Left lung (tissue), 4 donors: ENCODE measurements at regions not wholly inside any gene's neighbourhood (a gene's known extent, or its start where the extent isn't known, plus 50 kb on each side); places are given as distances from the start of the nearest gene placed in this dataset.

Experiments
- ATAC-seq: fragments of 200-7000 bp; cut with Tn5 transposase; one replicate; pipeline ENCODE4 v1.9.1; 2020; ENCODE audit warnings: moderate library complexity
- DNase-seq, 4 donors: peaks; one replicate each; pipeline ENCODE4 v3.0.0-alpha.2; 2013 to 2020
- H3K27ac ChIP-seq, 2 donors: fragments of 200-600 bp; sonication (generic) in 1 of 2; one replicate each; pipeline versions ENCODE4 v1.5.0 to v1.8.0; 2020 to 2021
- H3K27me3 ChIP-seq, 2 donors: fragments of 200-600 bp; sonication (generic) in 1 of 2; one replicate each; pipeline versions ENCODE4 v1.5.0 to v1.8.0; 2020 to 2021
- H3K36me3 ChIP-seq, 2 donors: fragments of 200-600 bp; sonication (generic) in 1 of 2; one replicate each; pipeline versions ENCODE4 v1.5.0 to v1.8.0; 2020 to 2021
- H3K4me1 ChIP-seq, 2 donors: fragments of 200-600 bp; one replicate each; pipeline ENCODE4 v1.8.0; 2021
- H3K4me3 ChIP-seq, 2 donors: fragments of 200-600 bp; sonication (generic) in 1 of 2; one replicate each; pipeline versions ENCODE4 v1.5.0 to v1.8.0; 2020 to 2021; ENCODE audit warnings: mild to moderate bottlenecking in 1 of 2
- H3K9me3 ChIP-seq, 2 donors: fragments of 200-600 bp; sonication (generic) in 1 of 2; one replicate each; pipeline versions ENCODE4 v1.5.0 to v1.8.0; 2020 to 2021
- intact Hi-C, 2 donors: fragments of 100-400 bp; cut with DNase I; formaldehyde crosslinking; loops; one replicate each; pipeline versions ENCODE4 v1.11.2 to v1.14.2; 2022
- TF ChIP-seq, protein P1 (sequence below), 2 donors: fragments of 200-600 bp; sonication (generic) in 1 of 2; IDR thresholded peaks; one replicate each; pipeline versions ENCODE4 v1.5.0 to v1.8.0; 2021; ENCODE audit warnings: antibody characterized with exemption in 2 of 2
- donor health status: DM: no; HTN: yes; CAD: no.
- donor health status: DM: no; HTN: no; CAD: no.

DNA sequence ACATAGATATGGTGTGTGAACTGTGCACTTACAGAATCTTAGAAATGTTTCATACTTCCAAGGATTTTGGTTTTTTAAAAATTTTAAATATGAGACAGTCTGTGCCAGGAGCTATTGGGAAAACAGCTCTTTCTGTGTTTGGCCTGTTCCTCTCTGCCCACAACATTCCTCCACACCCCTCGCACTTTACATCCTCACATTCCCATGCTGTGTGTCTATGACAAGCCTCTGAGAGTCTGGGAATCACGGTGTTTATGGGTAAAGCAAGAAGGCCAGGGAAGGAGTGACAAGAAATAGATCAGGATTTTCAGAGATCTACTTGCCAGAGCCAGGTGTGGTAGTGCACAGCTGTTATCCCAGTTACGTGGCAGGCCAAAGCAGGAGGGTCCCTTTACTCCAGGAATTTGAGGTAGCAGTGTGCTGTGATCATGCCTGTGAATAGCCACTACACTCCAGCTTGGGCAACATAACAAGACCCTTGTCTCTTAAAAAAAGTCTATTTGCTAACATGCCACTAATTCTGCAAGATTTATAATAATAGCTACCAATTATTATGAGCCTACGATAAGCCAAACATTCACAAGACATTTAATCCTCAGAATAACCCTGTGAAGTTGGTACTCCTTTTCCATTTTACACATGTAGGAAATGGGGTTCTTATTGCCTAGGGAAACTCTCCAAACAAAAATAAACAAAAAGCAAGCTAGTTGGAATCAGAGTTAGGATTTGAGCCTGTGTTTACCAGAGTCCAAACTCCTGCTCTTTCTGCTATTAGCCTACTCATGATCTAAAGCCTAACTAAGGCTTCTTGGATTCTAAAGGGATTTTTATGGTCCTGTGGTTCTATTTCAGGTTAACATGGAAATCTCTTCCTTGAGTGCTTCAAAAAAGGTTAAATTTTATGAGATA lies 168.3 kb upstream of the SP8 start:
- H3K4me3 ChIP-seq: no peak overlapping the region
- H3K9me3 ChIP-seq: no peaks in the 10 kb centered on the region
- TF ChIP-seq, protein P1, sequence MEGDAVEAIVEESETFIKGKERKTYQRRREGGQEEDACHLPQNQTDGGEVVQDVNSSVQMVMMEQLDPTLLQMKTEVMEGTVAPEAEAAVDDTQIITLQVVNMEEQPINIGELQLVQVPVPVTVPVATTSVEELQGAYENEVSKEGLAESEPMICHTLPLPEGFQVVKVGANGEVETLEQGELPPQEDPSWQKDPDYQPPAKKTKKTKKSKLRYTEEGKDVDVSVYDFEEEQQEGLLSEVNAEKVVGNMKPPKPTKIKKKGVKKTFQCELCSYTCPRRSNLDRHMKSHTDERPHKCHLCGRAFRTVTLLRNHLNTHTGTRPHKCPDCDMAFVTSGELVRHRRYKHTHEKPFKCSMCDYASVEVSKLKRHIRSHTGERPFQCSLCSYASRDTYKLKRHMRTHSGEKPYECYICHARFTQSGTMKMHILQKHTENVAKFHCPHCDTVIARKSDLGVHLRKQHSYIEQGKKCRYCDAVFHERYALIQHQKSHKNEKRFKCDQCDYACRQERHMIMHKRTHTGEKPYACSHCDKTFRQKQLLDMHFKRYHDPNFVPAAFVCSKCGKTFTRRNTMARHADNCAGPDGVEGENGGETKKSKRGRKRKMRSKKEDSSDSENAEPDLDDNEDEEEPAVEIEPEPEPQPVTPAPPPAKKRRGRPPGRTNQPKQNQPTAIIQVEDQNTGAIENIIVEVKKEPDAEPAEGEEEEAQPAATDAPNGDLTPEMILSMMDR (IDR thresholded peaks at IDR 0.05): no peak
- H3K27ac ChIP-seq: no peak overlapping the region
- intact Hi-C loops: no loop called here
- H3K36me3 ChIP-seq: no peaks in the 10 kb centered on the region
- H3K4me1 ChIP-seq: no peaks in the 10 kb centered on the region
- no peak for ATAC-seq
- no peaks in the 10 kb centered on the region for H3K27me3 ChIP-seq
- DNase-seq: peak in 2 of 4 donors; percentile 49 to 56

DNA sequence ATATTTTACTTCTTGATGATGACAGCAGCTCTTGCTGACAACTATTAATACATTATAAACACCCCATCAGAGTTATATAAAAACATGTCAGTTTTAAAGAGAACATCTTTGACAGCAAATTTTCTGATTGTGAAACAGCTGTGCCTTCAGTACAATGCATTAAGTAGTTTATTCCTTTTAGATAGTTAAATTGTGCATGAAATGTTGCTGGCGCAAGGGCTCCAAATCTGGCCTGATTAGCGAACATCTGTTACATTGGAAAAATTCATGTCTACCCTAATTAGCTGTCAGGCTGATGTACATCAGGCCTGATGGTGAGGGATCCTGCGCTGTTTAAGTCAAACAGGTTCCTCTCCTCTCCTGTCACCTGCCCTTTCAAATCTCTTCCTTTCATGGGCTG lies 171.9 kb upstream of the SP8 start:
- TF ChIP-seq, protein P1 (IDR thresholded peaks at IDR 0.05): no peak
- Histone ChIP-seq H3K4me3 (no peak overlapping the region), H3K4me1 (no peaks in the 10 kb centered on the region), H3K36me3 (no peaks in the 10 kb centered on the region), H3K27ac (no peak overlapping the region), H3K27me3 (no peaks in the 10 kb centered on the region), H3K9me3 (no peaks in the 10 kb centered on the region)
- ATAC-seq (no peak), DNase-seq (peak in 2 of 4 donors; percentile 80)
- intact Hi-C loops: no loop called here

DNA sequence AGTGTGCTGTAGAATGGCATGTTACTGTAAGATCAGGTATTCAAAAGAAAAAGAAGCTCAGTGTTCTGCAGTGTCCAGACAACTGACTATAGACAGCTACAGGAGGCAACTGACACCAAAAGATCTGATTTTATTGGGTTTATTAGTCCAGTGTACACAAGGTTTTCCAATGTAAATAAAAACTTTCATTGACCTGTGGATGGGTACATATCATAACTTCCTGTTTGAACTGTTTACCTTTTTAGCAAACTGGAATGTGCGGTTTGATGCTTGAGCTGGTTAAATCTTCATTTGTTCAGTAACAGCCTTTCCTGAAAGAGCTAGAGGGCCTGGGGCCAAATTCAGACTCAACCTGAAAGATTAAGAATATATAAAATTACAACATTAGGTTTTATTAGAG lies 172.6 kb upstream of the SP8 start:
- ATAC-seq (no peak), DNase-seq (no peak)
- no peaks in the 10 kb centered on the region for H3K4me1 ChIP-seq
- intact Hi-C loops: no loop called here
- TF ChIP-seq, protein P1 (IDR thresholded peaks at IDR 0.05): no peak
- H3K27me3 ChIP-seq: no peaks in the 10 kb centered on the region
- no peaks in the 10 kb centered on the region for H3K36me3 ChIP-seq
- no peak overlapping the region for H3K27ac ChIP-seq
- no peaks in the 10 kb centered on the region for H3K9me3 ChIP-seq
- no peak overlapping the region for H3K4me3 ChIP-seq

DNA sequence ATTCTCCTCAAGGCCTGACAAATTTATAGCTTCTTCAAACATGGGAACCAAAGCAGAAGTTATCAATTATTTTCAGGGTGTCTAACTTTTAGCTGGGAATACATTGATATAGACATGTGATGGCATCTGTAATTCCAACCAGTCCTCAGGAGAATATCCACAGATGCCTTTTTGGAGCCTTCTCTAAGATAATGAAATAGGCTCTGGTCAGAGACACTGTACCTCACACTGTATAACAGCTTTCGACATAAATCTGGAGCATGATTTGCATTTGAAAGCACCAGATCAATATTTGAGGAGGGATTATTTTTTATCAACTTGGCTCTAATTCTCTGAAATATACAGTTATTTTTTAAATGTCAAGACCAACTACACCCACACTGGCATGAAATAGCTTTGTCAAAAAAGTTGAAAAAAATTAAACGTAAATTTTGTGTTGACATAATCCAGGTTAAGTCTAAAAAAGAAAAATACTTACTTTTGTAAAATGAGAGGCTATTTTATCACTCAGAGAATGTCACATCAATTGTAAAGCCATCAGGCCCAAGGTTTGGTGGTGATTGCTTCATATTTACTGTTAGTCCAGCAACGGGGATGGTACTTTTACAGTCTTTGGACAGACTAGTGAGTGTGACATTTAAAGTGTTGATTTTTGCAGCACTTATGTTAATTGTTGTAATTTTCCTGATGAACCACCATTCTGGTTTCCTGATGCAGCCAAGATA lies 177.0 kb upstream of the SP8 start:
- intact Hi-C loops: no loop called here
- TF ChIP-seq, protein P1 (IDR thresholded peaks at IDR 0.05): no peak
- no peak overlapping the region for H3K27ac ChIP-seq
- H3K27me3 ChIP-seq: no peaks in the 10 kb centered on the region
- H3K36me3 ChIP-seq: no peaks in the 10 kb centered on the region
- H3K4me3 ChIP-seq: no peak overlapping the region
- no peak for DNase-seq
- no peaks in the 10 kb centered on the region for H3K9me3 ChIP-seq
- no peak for ATAC-seq
- no peaks in the 10 kb centered on the region for H3K4me1 ChIP-seq

DNA sequence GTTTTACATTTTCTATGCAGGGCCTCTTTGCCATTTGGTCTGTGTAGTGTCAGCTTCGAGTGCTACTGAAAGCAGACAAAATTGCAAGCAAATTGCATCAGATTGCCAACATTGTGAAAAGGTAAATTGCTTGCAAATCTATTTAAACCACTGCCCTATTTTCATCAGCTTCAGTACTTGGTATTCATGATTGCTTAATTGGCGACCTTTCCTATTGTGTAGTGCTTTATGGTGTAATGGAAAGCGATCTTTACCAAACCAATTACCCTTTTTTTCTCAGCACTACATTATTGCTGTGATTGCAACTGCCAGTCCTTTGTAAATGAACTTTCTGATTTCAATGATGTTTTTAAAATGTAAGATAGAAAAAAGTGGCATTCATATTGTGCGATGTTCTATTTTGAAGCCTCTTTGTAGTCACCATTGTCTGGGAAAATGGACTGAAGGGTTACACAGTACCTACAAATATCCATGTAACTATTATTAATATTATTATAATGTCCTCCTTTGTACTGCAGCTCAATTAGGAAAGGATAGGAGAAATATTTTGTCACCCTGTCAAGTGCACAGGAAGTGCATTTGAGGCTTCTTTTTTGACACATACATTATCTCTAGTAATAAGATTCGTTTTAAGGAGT lies 177.7 kb upstream of the SP8 start:
- Histone ChIP-seq H3K9me3 (no peaks in the 10 kb centered on the region), H3K4me3 (no peak overlapping the region), H3K27ac (no peak overlapping the region), H3K4me1 (no peaks in the 10 kb centered on the region), H3K36me3 (no peaks in the 10 kb centered on the region), H3K27me3 (no peaks in the 10 kb centered on the region)
- TF ChIP-seq, protein P1 (IDR thresholded peaks at IDR 0.05): no peak
- DNase-seq (no peak), ATAC-seq (no peak)
- intact Hi-C loops: no loop called here
